HG02840 (cell line): ENCODE measurements at regions not wholly inside any gene's neighbourhood (a gene's known extent, or its start where the extent isn't known, plus 50 kb on each side); places are given as distances from the start of the nearest gene placed in this dataset.

Experiments
- ATAC-seq: cut with Tn5 transposase; IDR thresholded peaks from one replicate; pipeline ENCODE4 v1.9.1; 2021; ENCODE audit warnings: mild to moderate bottlenecking, moderate library complexity, moderate number of reproducible peaks; ENCODE audit not compliant: unreplicated experiment, low FRiP score

DNA sequence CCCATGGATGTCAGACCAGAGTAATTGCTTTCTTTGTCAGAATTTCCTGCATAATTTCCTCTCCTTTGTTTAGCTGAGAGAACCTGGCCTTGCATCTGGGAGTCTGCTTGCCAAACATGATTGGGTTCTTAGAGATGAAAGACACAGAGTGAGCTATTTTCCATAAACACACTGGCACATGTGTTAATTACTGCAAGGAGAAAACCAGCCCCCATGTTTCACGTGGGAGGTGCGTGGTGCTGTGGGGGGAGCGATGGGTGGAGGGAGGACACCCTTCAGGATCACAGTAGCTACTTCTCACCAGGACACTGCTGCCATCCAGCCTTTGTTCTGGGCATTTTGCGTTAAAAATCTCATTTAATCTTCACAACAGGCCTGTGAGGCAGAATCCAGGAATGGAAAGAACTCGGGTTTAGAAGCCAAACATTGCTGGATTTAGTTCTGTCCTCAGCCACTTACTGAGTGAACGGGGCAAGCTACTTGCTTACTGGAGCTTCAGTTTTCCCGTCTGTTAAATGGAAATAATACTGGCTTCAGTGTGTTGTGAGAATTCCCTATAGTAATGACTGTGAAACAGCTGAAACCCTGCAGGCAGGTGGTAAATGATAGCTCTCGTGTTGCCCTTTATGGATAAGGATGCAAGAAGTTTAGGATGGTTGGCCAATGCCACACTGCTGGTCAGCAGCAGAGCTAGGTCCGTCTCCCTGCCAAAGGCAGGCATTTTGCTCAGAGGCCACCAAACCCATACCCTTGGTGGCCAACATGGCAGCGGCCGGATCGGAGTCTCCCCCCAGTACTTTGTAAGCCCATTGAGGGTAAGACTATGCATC, 100.1 kb upstream of the ASAP2 start:
- no peak for ATAC-seq

- ATAC-seq = no peak
Measured at GRCh38 chr2:9105601-9106337, 100.8 kb upstream of the ASAP2 start.

GRCh38 chr2:9103663-9104277, 100.3 kb upstream of the MBOAT2 start:
- no peak for ATAC-seq

DNA sequence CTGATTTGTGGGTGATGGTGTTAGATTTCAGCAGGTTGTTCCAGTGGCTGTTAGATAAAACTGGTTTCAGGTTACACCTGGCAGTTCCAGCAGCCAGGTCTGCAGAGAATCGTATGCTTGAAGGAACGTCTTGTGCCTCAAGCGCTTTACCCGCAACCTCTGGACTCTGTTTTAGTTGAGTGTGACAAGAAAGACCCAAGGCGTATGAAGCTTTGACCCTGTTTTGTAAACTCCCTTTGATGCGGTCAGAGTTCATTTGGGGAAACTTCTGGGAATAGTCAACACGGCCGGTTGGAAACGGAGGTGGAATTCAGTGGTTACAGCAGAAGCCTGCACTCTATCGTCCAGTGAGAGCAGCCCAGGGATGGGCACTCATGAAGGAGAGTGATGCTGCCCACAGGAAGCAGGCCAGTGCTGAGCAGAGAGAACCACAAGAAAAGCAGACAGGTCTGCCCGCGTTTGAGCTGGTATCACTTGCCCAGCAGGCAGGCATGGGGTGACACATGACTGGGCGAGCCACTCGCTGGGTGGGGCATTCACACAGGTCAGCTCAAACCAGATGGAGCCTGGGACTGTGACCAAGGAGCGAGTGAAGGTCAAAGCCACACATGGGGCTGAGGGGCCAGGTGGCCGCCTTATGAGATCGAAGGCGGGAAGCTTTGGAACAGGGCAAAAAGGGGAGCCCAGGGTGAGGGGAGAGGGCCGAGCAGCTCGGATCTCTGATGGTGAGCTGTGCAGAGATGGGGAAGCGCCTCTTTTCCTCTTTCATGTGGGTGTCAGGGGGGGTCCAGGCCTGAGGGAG, 99.6 kb upstream of the MBOAT2 start:
- no peak for ATAC-seq

DNA sequence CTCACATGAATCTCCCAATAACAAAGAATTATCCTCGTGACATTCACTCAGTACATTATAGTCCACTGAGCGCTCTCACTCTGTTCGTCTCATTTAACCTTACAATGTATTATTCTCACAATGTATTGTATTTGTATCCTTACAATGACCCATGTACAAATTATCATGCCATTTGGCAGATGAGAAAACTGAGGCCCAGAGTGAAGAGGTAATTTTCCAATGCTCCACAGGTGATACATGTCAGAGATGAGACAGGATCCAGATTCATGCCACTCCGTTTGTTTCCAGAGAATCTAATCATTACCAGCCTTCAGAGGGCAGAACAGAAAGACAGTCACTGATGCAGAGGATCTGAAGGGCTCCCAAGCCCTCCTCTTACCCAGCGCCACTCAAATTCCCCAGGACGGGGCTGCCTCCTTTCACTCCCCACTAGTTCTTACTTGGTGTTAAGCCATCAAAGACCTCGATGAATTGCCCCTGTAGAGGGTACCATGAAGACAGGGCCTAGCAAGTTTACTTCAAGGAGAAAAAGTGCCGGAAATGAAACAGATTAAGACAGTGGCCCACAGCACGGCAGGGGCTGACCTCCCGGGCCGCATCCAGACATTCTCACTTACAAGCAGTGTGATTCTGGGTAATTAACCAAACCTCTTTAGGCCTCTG, 98.4 kb upstream of the MBOAT2 start:
- ATAC-seq = no peak

- ATAC-seq = no peak
Measured at GRCh38 chr2:9100080-9100876, 96.8 kb upstream of the MBOAT2 start.

DNA sequence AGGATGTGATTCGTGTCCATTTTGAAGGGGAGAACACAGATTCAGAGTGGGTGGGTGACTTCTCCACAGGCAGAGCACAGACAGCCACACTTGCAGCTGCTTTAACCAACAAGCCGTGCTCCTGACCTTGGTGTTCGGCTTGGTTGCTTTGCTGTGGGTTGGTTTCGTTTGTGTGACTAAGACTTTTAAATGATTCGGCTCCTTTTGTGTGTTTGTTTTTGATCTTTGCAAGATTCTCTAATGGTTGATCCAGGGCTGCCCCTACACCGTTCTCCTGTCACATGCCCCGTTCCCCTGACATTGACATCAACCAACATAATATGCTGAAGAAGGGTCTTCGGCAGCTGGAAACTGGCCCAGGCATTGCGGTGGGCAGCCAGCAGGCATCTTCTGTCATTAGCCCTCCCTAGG, 95.9 kb upstream of the MBOAT2 start:
- no peak for ATAC-seq

DNA sequence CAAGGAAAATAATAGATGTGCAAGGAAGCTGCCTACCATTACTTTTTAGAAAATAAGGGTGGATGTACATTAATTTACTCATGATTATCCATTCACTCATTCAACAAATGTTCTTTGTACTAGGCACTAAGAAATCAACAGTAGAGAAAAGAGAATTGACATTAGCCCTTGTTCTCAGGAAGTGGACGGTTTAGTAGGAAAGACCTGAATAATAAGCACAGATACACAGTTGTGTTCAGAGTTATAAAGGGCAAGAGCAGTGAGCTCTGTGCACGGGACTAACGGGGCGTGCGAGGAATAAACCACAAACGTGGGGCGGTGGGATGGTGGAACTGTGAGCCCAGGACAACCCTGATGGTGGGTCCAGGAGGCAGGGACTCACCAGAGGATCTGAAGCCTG, 94.4 kb upstream of the MBOAT2 start:
- ATAC-seq = no peak

DNA sequence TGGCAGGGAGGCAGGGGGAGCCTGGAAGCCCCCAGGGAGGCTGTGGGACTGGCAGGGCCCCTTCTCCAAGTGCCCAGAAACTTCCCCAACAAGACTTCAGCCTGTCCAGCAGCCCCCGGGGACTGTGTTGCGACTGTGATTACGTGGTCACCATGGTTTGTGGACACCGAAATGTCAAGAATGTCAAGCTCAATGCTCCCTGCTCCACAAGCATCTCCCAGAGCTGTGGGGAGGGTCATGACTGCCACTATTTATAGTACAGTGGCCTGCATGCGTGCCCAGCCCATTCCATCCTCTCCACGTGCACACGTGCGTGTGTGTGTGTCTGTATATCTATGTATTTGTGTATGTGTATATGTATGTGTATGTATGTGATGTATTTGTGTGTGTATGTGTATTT, 93.8 kb upstream of the MBOAT2 start:
- ATAC-seq = no peak

- no peak for ATAC-seq
Measured at GRCh38 chr2:9096761-9097160, 93.3 kb upstream of the MBOAT2 start.

DNA sequence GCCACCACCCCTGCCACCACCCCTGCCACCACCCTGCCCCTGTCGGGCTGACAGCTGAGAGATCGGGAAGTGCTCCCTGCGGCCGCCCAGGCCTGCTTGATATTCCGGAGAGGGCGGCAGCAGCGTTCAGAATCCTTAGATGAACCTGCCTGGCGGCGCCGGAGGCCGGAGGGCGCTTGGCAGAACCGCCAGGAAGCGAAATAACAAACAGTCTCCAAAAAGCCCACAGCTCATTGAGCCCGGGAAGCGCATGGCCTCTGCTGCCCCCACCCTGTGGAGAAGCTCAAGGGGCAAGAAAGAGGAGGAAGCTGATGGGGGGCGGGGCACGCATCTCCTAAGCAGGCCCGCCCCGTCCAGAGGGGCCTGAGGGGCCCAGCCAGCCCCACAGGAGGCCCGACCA, 92.2 kb upstream of the MBOAT2 start:
- ATAC-seq = no peak

- ATAC-seq = no peak
Measured at GRCh38 chr2:9095226-9095625, 91.7 kb upstream of the MBOAT2 start.

GRCh38 chr2:9094117-9094516, 90.6 kb upstream of the MBOAT2 start:
- no peak for ATAC-seq

DNA sequence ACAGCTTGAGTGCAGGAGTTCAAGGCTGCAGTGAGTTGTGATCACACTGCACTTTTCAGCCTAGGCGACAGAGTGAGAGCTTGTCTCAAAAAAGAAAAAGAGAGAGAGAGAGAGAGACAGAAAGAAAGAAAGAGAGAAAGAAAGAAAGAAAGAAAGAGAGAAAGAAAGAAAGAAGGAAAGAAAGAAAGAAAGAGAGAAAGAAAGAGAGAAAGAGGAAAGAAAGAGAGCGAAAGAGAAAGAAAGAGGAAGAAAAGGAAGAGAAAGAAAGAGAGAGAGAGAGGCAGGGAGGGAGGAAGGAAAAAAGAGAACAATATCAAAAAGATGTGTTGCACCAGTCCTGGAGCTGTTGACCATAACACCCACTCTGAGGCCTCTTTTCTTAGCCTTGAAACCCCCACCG, 89.8 kb upstream of the MBOAT2 start:
- ATAC-seq = no peak

DNA sequence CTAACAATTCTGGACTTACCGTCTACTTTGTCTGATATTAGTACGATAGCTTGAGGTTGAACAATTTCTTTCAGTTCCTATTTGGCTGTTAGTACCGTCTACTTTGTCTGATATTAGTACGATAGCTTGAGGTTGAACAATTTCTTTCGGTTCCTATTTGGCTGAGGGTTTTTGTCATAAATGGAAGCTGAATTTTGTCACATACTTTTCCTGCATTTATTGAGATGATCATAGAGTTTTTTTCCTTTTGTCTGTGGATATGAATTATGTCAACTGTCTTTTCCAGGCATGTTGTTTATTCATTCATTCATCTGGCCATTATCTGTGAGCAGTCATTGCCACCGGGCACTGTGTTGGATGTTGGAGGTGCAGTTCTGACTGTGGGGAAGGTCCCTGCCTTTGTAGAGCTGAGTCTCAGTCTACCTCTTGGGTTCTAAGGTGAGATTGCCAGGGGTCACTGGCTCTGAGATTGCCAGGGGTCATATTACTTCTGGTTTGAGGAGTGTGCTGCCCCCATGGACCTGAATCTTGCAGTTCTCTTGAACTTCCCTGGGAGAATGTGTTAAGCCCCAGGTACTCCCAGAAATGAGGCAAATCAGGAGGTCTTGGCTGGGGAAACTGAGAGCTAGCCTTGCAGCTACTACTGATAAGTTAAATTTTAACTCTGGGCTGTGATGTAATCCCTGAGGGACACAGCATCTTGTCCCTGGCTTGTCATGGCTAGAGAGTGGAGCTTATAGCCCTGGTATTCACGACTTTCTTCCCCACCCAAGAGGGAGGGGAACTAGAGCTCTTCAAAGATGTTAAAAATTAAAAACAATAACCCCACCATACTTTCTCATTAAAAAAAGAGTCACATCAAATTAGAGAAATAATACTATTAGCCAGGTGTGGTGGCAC, 89.1 kb upstream of the MBOAT2 start:
- peak; percentile 83 for ATAC-seq

- no peak for ATAC-seq
Measured at GRCh38 chr2:9091811-9092210, 88.3 kb upstream of the MBOAT2 start.

- no peak for ATAC-seq
Measured at GRCh38 chr2:9089831-9090230, 86.3 kb upstream of the MBOAT2 start.

DNA sequence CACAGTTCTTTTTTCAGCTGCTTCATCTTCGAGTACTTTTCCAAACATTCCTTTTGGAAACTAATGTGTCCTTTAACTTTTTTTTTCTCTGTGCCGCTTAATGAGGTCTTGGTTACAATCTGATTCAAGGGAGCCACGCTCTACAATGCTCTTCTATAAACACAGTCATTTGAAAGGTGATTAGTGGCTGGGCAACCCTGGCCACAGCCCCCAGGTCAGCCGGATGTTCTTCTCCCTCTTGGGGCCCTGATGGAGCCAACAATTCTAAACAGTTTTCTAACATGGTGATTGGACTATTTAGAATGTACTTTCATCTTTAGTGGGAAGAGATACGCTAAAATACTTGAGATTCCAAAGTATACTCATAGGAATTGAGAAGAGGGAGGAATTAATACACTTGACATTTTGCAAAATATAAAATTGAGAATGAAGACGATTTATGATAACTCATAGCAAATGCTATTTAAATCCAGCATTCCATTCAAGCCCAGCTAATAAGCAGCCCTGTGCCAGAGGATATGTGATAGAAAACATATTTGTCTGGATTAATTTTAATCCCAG, 83.7 kb upstream of the MBOAT2 start:
- no peak for ATAC-seq
